GM19463 (cell line): ENCODE measurements at regions not wholly inside any gene's neighbourhood (a gene's known extent, or its start where the extent isn't known, plus 50 kb on each side); places are given as distances from the start of the nearest gene placed in this dataset.

Experiments used
- ATAC-seq: cut with Tn5 transposase; IDR thresholded peaks from one replicate; pipeline ENCODE4 v1.9.1; 2021; ENCODE audit warnings: mild to moderate bottlenecking, moderate library complexity; ENCODE audit not compliant: unreplicated experiment

GRCh38 chr20:6831461-6831860, 64.0 kb downstream of the BMP2 start:
- no peak for ATAC-seq

GRCh38 chr20:6832811-6833210, 65.3 kb downstream of the BMP2 start:
- no peak for ATAC-seq

DNA sequence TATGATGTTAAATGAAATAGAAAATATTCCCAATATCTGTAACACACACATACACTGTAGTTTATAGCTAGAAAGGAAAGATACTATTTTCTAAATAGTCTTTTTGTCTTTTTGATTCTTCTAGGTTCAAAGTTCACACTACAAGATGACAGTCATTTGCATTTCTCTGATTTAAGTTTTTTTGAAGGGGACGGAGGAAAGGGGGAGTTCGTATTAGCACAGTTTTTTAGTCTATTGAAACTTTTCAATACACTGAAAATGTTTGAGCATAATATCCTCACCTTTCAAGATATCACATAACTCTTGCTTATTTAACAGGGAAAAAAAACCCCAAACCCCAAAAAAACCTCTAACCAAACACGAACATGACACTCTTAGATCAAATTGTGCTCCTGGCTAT, 68.1 kb downstream of the BMP2 start:
- ATAC-seq = no peak

DNA sequence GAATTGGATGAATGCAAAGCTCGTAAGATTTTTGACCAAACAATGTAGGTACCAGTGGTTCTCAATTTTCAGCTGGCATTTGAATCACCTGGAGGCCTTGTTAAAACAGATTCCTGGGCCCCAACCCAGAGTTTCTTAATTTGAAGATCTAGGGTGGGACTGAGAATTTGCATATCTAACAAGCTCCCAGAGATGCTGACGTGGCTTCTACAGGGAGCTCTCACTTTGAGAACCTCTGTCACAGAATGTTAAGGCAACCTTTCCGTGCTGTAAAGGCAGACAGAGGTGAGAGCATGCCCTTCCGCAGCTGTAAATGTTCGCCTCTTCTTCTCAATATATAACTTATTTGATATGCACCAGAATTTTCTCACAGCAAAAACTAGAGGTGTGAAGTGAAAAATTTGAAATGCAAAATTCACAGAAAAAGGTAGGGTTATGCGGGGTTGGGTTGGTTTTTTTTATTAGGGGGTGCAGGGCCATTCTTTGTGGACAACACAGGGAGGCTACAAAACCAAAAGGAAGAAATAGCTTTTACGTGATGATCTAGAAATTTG, 69.4 kb downstream of the BMP2 start:
- ATAC-seq = no peak

DNA sequence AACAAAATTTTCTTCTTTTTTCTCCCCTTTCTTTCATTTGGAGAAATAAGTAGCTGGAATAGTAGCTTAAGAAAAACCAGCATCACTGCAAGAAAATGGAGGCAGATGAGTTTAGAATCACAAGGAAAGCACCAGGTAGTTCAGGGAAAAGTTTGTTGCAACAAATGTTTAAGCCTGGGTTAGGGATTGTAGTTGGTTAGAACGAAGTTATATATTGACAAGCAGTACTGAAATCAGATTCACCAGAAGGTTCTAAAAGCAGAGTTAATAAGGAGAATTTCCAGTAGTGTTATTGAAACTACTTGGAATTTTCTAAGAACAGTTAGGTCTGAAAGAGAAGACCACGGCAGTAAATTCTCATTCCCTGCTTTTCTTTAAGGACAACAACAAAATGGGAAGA, 70.2 kb downstream of the BMP2 start:
- ATAC-seq = no peak

DNA sequence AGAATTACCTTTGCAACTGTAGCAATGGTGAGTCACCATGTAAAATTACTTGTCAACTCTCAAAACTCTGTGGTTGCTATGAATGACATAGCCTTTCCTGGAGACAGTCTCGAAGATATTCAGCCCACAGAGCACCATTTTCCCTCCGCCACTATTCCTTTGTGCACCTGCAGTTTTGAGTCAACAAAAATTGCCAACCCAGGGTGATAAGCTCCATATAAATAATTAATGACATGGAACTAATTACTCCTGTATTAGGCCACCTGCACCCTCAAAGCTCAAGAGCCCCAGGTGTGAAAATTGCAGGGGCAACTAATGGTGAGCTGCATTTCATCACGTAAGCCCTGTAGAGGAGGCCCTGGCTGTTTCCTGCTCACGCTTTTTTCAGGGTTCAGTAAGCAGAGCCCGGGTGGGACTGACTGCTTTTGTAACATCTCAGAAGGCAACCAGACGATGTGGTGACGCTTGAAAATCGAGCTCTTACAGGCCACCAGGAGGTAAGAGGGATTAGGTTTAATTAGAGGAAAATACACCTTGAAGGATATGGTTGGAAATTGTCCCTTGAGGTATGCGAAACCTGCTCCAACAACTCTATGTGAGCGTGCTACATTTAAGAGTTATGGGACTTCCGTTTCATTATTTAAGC, 70.8 kb downstream of the BMP2 start:
- ATAC-seq = peak; percentile 88

GRCh38 chr20:6841128-6841527, 73.6 kb downstream of the BMP2 start:
- no peak for ATAC-seq

DNA sequence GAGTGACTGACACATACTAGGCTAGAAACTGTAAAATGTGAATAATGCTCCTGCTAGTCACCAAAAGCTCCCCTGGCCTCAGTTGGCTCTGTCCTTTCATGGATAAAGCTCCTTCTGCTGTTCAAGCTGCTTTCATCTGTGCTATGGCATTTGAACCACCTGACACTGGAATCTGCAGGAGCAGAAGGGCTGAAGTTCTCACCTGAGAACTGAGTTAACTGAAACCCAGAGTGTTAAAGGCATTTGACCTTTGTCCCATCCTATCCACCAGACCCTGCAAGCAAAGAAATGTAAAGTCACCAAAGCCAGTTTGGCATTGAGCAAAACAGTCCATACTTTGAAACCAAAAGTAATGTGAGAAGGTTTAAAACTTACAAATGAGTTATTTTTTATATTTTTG, 77.7 kb downstream of the BMP2 start:
- no peak for ATAC-seq

DNA sequence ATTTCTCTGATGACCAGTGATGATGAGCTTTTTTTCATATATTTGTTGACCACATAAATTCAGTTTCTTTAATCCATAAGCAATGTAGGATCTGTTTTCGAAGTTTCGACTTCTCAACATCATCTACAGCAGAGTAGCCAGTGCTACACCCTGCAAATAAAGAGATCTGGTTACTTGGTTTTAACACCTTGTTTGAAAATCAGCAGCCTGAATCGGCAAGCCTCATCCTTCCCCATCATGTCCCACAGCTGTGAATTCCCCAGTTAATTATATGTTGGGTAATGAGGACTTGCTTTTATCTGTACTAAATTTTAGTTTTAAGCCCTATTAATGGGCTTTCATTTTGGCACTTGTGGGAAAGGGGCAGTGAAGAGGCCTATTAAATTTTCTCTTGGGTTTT, 80.6 kb downstream of the BMP2 start:
- ATAC-seq = no peak

DNA sequence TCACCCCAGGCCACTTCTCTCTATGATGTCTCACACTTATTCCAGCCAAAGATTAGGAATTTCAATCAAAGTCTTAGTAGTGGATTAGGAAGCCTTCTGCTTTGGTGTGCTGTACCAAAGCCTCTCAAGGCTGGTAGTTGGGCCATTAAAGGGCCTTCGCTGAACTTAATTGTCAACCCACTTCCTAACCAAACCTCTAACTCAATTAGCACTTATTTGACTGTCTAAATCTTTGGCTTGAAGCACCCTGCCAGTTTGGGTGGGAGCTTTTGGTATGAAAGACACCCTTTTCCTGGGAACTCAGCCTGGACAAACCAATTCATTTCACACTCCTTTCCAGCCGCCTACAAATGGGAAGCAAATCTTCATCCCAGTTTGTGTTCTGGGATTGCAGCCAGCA, 81.5 kb downstream of the BMP2 start:
- no peak for ATAC-seq

- ATAC-seq = no peak
Observed at GRCh38 chr20:6851136-6851535, 83.7 kb downstream of the BMP2 start.

DNA sequence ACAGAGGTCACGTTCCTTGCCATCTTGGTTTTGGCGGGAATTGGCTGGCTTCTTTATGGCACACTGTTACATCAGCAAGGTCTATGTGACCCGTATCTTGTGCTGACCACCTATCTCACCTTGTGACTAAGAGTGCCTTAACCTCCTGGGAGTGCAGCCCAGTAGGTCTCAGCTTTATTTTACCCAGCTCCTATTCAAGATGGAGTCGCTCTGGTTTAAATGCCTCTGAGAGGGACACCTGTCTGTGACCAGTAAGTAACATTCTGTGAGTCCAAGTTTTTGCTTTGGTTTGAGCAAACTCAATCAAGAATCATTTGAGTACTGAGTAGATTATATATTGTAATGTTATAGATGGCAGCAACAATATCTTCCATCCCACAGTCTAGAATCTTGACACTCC, 85.0 kb downstream of the BMP2 start:
- ATAC-seq = no peak

DNA sequence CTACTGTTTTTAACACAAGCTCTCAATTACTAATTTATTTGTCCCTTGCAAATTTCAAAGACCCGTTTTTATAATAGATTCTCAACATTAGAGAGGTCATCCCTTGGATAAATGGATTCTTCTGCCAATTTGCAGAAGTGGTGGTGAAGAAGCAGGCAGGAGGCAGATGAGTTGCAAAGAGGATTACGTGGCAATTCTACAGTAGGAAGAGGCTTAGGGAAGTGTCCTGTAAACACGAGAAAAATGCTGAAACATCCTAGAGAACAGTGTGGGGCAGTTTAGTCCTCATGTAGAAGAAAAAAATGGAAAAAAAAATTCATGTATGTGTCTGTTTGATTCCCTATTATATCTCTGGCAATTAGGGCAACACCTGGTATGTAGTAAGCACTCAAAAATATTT, 87.6 kb downstream of the BMP2 start:
- no peak for ATAC-seq

GRCh38 chr20:6855796-6856195, 88.3 kb downstream of the BMP2 start:
- no peak for ATAC-seq

- ATAC-seq = no peak
Observed at GRCh38 chr20:6857927-6858326, 90.4 kb downstream of the BMP2 start.

DNA sequence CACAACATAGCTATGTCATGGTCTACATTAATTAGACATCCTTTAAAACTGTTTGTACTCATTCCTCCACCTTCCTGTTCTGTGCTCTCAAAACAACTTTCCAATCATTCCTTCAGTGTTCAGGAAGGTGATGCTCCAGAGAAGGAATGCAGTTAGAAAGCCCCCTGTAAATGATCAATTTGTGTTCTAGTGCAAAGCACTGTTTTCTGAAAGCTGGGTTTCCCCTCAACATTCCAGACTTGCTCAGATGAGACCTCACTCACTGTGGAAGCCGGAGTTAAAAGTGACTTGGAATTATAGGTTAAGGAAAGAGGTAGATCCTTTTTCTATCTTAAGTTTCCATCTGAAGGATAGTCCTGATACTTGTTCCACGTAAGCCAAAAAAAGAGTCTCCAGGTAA, 95.9 kb downstream of the BMP2 start:
- no peak for ATAC-seq

GRCh38 chr20:6863798-6864201, 96.3 kb downstream of the BMP2 start:
- ATAC-seq = peak; percentile 48

DNA sequence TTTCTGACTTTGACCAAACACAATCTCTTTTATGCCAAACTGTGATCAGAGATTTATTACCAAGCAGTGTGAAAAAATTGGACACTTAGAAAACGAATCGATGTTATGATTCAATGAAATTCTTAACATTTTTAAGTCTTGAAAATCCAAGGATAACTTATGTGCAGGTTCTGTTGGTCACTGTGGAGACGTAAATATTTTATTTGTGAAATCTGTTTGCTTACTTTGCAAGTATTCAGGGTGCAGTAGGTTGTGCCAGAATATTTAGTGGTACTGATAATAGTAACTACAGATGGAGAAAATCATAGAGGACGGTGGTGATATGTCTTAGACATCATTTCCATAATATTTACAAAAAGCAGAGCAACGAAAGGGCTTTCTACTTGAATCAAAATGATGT, 97.3 kb downstream of the BMP2 start:
- ATAC-seq = no peak

GRCh38 chr20:6866741-6867140, 99.3 kb downstream of the BMP2 start:
- no peak for ATAC-seq

DNA sequence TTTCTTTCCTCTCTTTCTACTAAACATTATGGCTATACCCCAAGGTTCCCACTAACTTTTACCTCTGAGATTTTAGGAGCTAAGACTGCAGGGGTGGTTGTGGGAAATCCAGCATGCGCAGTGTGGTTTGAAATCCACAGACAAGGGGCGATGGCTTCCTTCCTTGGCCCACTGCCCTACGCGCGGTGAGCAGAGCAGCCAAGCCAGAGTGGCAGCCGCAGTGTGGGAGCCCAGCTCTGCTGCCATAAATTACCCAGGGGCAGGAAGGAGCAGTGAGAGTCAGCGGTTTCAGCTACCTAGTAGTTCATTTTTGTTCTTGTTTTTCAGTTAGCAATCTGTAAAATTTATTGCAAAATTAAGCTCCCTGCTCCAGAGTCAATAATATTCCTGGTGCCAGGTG, 101.4 kb downstream of the BMP2 start:
- ATAC-seq = no peak

GRCh38 chr20:6870559-6870958, 103.1 kb downstream of the BMP2 start:
- no peak for ATAC-seq

GRCh38 chr20:6877633-6878032, 110.1 kb downstream of the BMP2 start:
- no peak for ATAC-seq
